Superior temporal gyrus (tissue), 1 donor: ENCODE measurements at regions not wholly inside any gene's neighbourhood (a gene's known extent, or its start where the extent isn't known, plus 50 kb on each side); places are given as distances from the start of the nearest gene placed in this dataset.

ENCODE experiments used
- DNase-seq: peaks from one replicate; pipeline ENCODE4 v3.0.0-alpha.2; 2016; ENCODE audit errors: extremely low spot score

- peak; percentile 23 for DNase-seq
These were observed 72.5 kb upstream of the C11orf87 start for GRCh38 chr11:109349276-109350080.

- no peak for DNase-seq
These were observed 71.9 kb upstream of the C11orf87 start for GRCh38 chr11:109350091-109350490.

DNA sequence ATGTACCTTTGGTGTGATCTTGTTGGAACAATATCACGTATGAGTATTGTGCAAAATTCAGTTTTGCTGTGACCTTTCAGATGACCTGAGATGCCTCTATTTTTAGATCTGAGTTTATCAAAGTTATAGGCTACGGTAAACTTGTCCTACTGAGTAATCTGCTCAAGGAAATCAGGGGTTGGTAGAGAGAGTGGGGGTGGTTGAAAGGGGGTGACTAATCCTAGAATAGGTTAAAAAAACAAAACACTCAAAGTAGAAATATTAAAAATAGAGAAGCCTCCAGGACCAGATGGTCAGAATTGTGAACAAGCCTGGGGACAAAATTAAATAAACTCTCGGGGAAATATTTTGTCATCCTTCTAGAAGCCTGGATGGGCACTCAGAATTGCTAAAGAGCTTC lies 59.9 kb upstream of the C11orf87 start:
- DNase-seq, result no peak

DNA sequence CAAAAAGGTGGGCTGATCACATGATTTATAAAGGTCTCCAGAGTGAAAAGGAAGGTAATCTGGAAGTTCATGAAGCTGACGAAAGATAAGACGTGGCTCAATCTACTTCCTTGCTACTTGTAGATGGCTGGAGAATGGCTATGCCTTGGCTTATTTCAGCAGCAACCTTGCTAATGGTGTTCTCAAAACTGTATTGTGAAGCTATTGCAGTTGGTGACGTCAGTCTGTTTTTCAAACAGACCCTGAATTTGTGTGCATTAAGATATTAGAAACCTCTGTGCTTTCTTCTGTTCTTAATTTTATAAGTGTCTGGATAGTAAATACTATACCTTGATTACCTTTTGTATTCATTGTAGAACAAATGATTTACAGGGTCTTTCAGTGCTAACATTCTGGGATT lies 58.3 kb upstream of the C11orf87 start:
- no peak for DNase-seq

- no peak for DNase-seq
These were observed 57.1 kb upstream of the C11orf87 start for GRCh38 chr11:109364851-109365250.

GRCh38 chr11:109371444-109372176 lies 50.4 kb upstream of the C11orf87 start:
- no peak for DNase-seq
